ENCODE measurements at regions not wholly inside any gene's neighbourhood (a gene's known extent, or its start where the extent isn't known, plus 50 kb on each side); places are given as distances from the start of the nearest gene placed in this dataset.

- TF ChIP-seq, protein P1, sequence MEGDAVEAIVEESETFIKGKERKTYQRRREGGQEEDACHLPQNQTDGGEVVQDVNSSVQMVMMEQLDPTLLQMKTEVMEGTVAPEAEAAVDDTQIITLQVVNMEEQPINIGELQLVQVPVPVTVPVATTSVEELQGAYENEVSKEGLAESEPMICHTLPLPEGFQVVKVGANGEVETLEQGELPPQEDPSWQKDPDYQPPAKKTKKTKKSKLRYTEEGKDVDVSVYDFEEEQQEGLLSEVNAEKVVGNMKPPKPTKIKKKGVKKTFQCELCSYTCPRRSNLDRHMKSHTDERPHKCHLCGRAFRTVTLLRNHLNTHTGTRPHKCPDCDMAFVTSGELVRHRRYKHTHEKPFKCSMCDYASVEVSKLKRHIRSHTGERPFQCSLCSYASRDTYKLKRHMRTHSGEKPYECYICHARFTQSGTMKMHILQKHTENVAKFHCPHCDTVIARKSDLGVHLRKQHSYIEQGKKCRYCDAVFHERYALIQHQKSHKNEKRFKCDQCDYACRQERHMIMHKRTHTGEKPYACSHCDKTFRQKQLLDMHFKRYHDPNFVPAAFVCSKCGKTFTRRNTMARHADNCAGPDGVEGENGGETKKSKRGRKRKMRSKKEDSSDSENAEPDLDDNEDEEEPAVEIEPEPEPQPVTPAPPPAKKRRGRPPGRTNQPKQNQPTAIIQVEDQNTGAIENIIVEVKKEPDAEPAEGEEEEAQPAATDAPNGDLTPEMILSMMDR (IDR thresholded peaks at IDR 0.05; ENCODE audit: low read depth, low read length, missing input control) = no peak
- TF ChIP-seq ATF3 (IDR thresholded peaks at IDR 0.05) (no peak), ZBTB33 (IDR thresholded peaks at IDR 0.05) (no peak), TAF1 (conservative IDR thresholded peaks at IDR 0.05) (no peak), MAX (IDR thresholded peaks at IDR 0.05) (no peak), RAD21 (IDR thresholded peaks at IDR 0.05) (no peak), EGR1 (IDR thresholded peaks at IDR 0.05; ENCODE audit: low read depth in 2 of 2) (no peak), RXRA (IDR thresholded peaks at IDR 0.05) (no peak), HNF4A (conservative IDR thresholded peaks at IDR 0.05) (no peak)
Measured at GRCh38 chr21:14303731-14304488, 79.0 kb downstream of the HSPA13 start.
